ENCODE measurements at regions not wholly inside any gene's neighbourhood (a gene's known extent, or its start where the extent isn't known, plus 50 kb on each side); places are given as distances from the start of the nearest gene placed in this dataset.

DNA sequence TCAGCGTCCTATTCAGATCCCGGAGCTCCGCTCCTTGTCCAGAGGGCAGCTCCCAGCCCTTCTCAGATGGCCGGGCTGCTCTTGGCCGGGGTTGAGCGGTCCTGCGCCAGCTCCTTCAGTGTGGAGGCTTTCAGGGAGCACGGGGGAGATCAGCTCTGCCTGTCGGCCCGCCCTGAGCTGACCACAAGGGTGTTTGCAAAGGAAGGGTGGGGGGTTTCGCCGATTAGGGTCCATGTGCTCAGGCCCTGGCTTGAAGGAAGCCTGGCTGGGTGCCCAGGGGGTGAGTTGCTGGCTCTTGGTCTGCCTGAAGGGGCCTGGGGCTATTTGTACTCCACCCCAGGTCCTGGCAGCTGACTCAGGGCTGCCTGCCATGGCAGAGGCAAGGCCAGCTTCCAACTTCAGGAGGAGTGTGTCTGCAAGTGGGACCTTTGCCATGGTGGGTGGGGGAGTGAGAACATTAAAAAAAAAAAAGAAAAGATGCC, 250.1 kb upstream of the KLF4 start:
- TF ChIP-seq, protein P1, sequence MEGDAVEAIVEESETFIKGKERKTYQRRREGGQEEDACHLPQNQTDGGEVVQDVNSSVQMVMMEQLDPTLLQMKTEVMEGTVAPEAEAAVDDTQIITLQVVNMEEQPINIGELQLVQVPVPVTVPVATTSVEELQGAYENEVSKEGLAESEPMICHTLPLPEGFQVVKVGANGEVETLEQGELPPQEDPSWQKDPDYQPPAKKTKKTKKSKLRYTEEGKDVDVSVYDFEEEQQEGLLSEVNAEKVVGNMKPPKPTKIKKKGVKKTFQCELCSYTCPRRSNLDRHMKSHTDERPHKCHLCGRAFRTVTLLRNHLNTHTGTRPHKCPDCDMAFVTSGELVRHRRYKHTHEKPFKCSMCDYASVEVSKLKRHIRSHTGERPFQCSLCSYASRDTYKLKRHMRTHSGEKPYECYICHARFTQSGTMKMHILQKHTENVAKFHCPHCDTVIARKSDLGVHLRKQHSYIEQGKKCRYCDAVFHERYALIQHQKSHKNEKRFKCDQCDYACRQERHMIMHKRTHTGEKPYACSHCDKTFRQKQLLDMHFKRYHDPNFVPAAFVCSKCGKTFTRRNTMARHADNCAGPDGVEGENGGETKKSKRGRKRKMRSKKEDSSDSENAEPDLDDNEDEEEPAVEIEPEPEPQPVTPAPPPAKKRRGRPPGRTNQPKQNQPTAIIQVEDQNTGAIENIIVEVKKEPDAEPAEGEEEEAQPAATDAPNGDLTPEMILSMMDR (IDR thresholded peaks at IDR 0.05) = no peak
- no peak for TF ChIP-seq POLR2AphosphoS5 (IDR thresholded peaks at IDR 0.05)
- no peak for TF ChIP-seq EP300 (IDR thresholded peaks at IDR 0.05)
